HG03565 (cell line): ENCODE measurements at regions not wholly inside any gene's neighbourhood (a gene's known extent, or its start where the extent isn't known, plus 50 kb on each side); places are given as distances from the start of the nearest gene placed in this dataset.

ENCODE experiments used
- ATAC-seq: cut with Tn5 transposase; IDR thresholded peaks from one replicate; pipeline ENCODE4 v1.9.1; 2021; ENCODE audit warnings: mild to moderate bottlenecking, moderate library complexity; ENCODE audit not compliant: unreplicated experiment

DNA sequence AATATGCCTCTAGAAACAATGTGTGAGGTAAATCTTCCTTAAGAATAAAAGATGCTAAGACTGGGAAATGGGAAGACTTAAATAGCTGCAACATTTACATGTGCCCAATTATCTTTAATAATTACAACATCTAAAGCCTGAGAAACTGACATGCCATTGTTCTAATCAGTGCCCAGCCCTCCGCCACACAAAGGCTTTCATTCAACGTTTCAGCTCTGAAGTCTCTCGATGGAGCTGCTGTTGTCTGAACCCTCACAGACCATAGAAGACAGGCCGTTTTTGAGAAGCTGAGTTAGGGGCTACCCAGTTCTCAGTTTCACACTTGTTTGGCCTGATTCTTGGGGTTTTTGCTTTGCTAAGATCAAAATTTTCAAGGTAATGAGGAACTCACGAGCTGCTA, 315.4 kb upstream of the CHST9 start:
- no peak for ATAC-seq

DNA sequence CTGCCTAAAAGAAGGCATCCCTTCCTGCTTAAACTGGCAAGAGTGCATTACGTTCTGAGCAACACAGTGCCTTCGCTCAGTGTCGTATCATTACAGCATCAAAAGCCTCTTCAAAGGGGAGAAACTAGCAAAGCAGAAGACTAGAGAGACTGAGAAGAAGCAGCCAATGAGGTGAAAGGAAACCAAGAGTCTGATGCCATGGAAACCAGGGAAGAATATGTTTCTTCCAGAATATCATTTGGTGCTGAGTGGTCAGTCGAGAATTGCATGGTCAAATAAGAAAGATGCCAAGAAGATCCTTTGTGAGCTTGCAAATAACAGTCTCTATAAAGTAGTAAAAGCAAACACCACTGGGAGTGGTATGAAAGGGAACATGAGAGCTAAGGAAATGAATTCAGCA, 312.1 kb upstream of the CHST9 start:
- ATAC-seq: no peak

DNA sequence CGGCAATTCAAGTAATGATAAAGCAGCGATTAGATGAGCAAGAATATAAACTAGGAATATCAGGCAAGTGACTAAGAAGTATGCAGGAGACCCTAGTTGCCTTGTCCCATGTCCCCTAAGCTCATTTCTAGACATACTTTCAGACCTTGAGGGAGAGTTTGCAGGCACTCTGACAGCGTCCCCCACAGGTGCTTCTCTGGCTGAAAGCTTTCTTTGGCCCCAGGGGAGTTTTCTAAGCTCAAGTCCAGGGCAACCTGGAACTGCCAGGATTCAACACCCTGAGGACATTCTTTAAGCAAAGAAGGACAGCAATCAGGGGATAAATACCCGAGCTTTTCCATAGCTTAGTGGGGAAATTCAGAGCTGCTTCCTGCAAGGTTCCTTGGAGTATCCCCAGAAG, 308.1 kb upstream of the CHST9 start:
- ATAC-seq: no peak

DNA sequence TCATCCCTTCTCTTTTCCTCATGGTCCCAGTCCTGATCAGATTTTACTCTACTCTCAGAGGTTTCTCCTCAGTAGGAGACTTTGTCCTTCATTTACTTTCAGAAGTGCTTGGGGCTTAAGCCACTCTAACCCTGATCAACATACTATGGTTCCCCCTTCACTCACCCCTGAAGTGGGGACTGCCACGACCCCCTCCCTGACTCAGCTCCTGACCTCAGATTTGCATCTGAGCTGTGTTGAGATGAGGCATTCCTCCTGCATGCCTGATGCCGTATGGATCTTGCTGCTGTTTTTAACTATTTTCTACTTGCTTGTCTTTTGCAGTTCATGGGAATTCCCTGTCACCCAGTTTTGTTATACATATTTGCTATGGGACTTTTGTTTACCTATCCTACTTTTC, 306.7 kb upstream of the CHST9 start:
- ATAC-seq: no peak

DNA sequence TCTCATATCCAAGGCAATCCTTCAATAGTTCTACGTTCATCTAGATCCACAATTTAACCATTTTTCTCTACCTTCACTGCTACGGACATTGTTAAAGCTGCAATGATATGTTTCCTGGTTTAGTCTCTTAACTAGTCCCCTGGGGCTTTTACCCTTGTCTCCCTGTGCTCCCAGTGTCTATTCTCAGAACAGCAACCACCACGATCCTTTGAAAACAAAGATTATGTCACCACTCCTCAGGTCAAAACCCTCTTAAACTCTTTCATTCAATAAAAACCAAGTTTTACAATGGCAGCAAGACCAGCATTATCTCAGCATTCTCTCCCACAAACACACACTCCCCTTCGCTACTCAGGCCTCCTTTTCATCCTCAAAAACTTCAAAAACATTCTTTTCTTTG, 298.2 kb upstream of the CHST9 start:
- ATAC-seq: no peak

DNA sequence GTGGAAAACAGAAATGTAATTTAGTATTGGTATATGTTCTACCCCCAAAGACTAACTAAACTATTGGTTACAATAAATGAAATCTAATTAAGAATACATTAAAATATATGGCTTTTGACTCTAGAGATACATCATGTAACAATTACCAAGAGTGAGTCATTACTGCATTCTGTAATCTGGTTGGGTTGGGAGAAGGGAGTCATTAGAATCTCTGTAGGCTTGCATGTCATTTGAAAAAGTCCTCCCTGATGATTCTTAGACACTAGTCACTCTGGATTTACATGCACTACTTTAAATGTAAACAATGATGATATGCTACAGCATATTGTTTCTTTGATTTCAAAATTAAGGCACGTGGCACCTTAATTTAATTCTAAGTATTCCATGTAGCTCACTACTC, 293.4 kb upstream of the CHST9 start:
- no peak for ATAC-seq

DNA sequence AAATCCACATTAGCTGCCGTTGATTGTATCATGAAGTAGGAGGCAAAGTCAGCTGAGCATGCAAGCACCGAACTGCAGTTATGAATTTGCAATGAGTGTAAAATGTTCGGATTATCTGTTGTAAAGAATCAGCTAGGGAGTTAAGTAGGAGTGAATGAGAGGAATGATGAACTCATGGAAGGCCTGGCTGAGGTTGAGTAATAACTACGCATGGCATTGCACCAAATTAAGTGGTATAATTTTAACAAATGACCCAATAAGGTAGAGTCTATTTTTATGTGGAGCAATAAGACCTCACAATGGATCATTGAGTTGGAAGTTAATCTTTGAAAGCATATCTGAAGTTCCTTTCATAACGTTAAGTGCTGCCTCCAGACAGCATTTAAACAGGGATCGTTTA, 288.2 kb upstream of the CHST9 start:
- no peak for ATAC-seq

DNA sequence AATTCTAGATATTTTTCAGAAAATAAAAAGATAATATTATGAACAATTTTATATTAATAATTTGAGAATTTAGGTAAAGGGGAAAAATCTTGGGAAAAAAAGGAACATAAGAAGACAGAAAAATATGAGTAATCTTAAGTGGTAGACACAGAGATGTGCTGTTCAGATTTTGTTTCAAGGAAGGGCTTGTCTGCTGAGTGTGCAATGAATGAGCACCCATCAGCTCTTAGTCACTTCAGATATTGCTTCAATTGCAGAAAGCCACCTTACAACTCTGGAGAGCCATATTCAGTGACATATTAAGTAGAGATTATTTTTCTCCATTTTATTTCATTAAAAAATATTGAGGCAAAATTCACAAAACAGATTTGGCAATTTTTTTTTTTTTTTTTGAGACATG, 282.0 kb upstream of the CHST9 start:
- ATAC-seq: no peak

DNA sequence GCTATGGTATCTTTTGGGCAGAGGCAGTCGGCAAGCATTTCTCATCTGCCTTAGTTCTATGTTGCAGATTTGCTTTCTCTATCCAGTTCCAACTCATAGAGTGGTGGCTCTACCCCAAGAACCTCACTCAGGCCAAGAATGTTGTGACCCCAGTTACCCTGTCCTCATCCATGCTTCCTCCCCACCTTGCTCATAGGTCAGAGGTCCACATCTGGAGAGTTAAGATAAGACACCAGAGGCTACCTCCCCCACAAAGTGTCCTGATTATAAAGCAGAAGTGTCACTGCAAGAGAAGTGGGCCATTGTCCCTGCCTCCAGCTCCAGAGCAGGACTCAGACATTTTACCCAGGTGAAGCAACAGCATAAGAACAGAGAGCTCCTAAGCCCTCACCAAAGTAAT, 276.8 kb upstream of the CHST9 start:
- no peak for ATAC-seq

DNA sequence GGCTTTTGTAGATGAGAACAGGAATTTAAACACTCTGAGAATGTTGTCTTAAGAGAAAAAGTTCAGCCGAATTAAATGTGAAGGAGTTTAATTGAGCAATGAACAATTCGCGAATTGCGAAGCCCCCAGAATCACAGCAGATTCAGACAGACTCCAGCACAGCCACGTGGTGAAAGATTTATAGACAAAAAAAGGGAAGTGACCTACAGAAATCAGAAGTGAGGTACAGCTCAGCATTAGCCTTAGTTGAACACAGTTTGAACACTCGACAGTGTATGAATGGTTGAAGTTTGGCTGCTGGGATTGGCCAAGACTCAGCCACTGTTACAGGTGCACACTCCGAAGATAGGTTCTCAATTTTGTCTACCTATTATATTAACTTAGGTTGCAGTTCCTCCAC, 264.0 kb upstream of the CHST9 start:
- no peak for ATAC-seq

DNA sequence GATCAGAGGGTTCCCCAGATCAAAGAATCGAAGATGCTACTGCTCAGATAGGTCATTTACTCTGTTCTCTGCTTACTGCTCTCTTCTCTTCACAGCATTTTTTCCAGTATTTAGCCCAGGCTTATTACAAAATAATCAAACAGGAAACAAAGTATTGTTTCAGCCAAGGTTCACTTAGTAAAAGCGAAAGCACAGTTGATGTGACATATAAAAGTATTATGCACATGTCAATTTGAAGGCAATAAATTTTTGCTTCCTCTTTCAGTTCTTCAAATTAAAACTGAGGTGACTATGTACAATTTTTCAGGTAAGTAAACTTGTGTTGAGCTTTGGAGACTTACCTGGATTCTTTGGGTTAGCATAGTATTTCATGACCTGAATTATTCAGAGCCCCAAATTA, 262.8 kb upstream of the CHST9 start:
- no peak for ATAC-seq

DNA sequence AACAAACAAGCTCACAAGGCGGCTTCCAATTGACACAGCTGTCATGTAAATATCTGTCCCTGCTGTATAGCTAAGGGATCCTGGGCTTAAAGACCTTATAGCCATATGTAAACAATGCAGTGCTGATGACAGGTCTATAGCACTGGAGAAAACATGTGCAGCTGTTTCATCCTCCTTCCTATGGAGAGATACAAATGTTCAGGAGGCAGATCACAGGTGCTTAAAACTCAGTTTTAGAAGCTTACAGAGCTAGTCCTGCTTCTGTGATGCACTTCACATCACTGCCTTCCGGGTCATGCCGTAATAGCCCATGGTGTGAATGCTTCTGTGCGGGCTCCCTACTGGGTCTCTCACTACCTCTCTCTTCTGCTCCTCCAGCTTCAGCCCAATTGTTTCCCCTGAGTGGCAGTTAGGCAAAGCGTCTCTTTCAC, 262.4 kb upstream of the CHST9 start:
- ATAC-seq: no peak

DNA sequence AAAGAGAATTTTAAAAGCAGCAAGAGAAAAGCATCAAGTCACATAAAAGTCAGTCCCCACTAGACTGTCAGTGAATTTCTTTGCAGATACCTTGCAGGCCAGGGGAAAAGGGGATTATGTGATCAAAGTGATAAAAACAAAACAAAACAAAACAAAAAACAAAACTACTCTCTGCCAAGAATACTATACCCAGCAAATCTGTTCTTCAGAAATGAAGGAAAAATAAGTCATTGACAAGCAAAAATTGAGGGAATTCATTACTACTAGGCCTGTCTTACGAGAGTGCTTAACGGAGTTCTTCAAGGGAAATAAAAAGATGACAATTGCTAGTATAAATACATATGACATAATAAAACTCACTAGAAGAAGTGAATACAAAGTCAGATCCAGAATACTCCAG, 245.5 kb upstream of the CHST9 start:
- no peak for ATAC-seq

DNA sequence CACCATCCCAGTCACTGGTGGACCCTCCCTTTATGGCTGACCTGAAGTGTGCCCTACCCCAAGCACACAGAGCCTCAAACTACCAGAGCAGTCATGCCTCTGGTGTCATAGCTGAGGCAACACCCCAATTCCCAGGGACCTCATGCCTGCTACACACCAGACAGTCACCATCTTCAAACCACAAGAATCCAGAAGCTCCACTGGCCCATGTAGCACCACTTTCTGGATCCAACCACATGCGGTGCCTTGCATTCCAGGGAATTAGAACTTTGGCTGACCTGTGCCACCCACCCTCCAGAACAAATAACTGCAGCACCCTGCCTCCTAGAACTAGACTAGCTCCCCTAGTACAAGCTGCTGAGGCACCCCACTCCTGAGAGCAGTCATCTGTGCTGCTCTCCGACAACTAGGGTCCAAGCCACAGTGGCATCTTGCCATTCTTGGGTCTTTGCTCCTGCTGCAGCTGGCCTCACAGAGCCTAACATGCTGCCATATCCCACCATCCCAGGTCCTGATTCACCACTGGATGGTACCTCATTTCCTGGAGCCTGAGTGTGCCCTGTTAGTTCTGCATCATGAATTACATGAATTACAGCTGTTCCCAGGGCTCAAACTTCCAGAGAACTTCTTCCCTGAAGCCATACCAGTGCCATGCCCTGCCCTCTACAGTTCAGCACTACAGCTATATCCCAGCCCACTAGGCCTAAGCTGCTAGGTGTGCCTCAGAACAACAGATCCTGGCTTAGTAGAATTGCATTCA, 243.8 kb upstream of the CHST9 start:
- ATAC-seq: no peak

DNA sequence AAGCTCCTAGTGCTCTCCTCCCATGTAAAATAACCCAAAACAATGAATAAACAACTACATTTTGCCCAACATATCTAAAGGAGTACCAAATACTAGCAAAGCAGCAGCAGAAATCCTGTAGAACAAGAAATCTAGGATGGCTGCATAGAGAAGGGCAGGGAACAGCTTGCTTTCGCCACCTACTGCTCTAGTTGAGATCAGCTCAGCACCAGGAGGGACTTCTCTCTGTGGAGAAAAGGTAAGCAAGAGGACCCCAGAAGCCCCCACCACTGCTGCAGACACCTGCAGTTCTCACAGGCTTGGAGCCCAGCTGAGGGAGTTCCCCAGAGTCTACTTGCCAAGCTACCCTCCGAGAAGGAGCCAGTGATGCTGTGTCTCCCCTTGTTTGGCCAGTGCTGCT, 243.0 kb upstream of the CHST9 start:
- ATAC-seq: no peak

DNA sequence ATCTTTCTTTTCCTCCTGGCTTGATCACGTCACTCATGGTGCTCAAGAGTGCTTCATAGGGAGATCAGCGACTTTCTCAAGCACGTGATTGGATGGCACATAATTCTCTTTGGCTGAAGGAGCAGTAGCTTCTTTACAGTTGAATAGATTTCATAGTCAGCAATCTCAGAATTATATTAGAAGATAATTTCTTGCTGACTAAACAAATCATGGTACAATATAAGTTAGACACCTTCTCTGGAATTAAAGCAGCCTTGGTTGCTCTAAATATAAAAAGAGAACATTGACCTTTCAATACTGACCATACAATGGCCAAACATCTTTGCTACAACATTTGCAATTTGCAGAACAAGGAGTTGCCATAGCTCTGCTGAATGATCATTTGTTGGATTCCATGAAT, 238.5 kb upstream of the CHST9 start:
- no peak for ATAC-seq

DNA sequence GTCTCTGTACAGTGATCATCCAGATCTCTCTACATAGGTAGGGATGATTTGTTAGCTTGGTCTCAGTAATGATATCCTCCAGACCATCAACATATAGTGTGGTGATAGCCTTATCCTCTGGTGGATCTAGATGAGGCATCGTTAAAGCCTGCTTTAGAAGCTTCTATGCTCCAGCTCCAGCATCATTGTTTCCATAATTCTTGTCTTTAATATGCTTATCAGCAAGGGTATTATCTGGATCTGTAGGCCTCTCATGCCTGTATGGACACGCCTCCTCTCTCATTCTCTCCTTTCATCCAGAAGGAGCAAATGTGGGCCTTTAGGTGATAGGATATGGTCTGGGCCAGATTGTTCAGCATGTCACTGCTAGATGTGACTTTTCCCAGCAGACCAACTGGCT, 234.5 kb upstream of the CHST9 start:
- no peak for ATAC-seq

DNA sequence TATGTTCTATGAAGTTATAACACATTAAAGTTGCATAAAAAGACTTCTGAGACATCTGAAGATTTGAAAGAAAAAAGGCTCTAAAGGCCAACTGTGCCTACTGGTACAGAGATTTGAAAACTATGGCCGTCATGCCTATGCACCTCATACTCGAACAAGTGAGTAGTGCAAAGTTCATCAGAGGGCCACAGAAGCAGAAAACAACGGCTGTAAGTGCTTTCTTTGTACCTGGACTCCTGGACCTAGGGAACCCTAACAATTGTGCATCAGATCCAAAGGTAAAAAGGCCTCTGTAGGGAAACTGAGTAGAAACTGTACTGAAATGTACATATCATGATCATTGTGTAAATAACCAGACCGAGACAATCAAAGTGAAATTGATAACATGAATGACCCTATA, 230.4 kb upstream of the CHST9 start:
- ATAC-seq: no peak

DNA sequence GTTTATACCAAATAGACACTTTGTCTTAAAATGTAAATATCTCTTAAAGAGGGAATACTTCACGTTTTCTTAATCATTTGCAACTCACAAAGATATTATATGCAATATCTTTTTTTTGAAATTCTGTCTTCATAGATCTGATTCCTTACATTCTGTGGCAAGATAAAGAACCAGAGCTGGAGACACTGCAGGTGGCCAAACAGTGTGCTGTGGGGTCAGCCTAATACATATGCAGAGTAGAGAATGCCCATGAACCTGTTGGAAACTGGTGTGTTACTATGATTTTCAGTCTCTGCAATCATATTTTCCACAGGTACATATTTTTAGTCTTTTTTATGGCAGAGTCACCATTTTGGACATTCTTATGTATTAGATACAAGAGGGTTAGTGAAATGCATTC, 229.6 kb upstream of the CHST9 start:
- ATAC-seq: no peak

DNA sequence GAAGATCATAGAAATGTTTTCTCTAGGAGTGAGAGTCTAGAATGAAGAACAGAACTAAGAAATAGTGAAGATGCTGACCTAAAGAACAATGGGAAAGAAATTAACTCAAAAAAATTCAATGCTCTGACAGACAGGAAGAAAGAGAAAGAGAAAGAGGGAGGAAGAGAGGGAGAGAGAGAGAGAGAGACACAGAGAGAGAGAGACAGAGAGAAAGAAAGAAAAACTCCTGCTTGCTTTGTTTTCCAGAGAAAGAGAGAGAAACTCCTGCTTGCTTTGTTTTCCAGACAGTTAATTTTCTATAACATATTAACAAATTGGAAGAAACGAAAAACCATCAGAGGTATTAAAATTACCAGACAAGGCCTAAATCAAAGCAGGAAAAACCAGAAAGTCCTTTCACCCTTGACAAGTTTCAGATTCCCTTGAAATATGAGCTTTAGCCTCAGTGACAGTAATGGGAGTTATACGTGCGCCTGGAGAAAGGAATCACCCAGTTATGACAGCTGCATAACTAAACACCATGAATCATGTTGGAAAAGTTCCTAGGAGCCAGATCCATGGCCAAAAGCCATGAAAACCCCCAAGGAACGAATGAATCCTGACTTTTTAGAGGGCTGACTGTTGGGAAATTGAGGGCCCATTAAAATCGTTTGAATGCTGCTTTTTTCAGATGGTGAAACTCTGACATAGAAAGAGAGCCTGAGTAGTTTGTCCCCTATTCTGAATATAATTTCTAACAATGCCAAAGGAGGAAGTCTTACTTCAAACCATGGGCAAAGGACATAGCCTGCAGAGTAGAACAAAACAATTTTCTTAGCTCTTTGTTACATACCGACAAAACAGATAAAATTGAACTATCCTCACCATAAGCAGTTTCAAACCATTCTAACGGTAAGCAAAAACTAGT, 228.6 kb upstream of the CHST9 start:
- no peak for ATAC-seq

DNA sequence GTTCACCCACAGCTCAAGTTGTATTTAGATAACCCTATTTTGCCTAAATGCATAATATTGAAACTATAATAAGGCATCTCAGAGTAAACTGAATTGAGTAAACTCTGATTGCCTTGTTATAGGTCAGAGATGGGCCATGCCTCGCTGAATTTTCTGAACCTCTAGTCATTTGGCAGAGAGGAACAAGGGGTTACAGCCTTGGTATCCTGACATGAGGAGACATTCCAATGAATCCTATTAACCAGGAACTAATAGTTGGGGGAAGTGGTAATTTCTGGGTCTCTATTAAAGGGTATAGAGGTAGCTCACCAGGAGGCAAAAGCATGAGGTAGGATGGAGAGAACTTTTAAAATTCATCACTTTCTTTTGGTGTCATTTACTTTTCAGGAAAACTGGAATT, 227.4 kb upstream of the CHST9 start:
- no peak for ATAC-seq

DNA sequence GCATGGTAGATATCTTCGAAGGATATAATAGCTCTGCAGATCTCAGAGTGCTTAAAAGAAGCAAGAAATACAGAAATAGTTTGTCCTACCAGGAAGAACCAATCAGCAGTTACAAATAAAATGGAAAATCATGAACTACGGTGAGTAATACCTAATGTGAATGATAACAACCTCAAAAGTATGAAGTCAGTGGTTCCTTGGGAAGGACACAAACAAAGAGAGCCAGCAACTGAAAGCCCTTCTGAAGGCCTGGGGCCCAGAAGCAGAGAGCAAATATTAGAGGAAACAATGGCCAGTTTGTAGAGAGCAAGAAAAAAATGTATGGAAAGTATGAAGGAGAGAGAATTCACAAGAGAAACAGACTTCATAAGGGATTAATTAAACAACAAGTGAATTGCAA, 226.8 kb upstream of the CHST9 start:
- no peak for ATAC-seq
